ENCODE measurements at regions not wholly inside any gene's neighbourhood (a gene's known extent, or its start where the extent isn't known, plus 50 kb on each side); places are given as distances from the start of the nearest gene placed in this dataset.

GRCh38 chr16:64545768-64546167 lies 576.1 kb downstream of the CDH11 start:
- no peak for TF ChIP-seq FOXP2 (optimal IDR thresholded peaks at IDR 0.05; ENCODE audit: borderline replicate concordance, extremely low read depth, extremely low read length, insufficient read depth)
- no peak for TF ChIP-seq REST (IDR thresholded peaks at IDR 0.05; ENCODE audit: insufficient read depth in 1 of 2, low read depth in 2 of 2, low read length in 2 of 2)

Measured in PFSK-1 (cell line).